NCI-H146 treated with DMSO at 0.1 percent for 48 hours (cell line): ENCODE measurements at regions not wholly inside any gene's neighbourhood (a gene's known extent, or its start where the extent isn't known, plus 50 kb on each side); places are given as distances from the start of the nearest gene placed in this dataset.

ENCODE experiments used
- DNase-seq: peaks from one replicate; lab custom pipeline; 2025; ENCODE audit not compliant: unreplicated experiment; lab: John Stamatoyannopoulos, UW

DNA sequence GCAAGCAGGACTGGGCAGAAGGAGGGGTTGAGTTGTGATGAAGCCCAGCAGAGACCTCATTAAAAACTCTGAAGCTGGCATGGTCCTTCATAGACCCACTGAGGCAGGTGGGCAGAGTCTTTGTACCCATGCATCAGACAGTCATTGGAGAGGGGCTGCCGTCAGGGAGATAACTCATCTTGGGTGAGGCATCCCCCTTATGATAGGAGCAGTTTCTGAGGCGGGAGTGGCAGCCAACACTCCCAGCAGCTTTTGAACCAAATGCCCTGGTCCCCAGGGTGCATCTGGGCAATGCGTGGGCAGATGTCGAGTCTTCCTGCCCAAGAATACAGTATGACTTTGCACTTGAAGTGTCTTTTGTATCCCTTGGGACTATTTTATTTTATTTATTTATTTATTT, 68.1 kb downstream of the HTR5A start:
- DNase-seq: no peak

DNA sequence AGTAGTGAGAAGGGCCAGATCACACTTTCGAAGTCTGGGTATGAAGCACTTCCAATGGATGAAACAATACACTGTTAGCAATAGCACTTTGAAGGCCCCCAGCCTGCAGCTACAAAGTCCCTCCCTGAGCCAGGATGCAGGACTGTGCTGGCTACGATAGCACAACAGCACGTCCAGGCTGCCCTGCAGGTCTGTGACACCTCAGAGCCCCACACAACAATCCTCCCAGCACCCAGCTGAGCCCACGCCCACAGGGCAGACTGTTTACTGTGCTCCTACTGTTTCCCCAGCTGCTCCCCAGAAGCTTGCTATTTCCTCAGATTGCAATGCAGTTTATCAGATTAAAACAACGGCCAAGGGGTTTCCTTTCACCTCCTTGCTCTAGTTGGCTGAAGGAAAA, 71.4 kb downstream of the HTR5A start:
- no peak for DNase-seq

DNA sequence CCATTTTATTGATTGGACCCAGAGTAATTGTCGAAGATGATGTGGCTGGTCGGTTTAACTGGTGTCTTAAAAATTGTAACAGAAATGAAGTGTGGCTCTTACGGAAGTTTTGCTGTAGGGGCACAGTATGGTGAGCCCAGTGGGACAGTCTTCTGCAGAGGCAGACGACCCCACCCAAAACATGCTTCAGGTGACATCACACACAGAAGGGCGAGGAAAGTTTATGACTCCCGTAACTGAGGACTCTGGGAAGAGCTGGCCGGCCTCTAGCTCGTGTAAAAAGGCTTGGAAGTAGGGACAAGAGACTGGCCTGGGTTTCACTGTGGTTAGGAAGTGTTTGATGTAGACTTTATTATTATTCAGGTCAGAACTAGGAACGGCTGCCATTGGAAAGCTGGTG, 73.3 kb downstream of the HTR5A start:
- no peak for DNase-seq

DNA sequence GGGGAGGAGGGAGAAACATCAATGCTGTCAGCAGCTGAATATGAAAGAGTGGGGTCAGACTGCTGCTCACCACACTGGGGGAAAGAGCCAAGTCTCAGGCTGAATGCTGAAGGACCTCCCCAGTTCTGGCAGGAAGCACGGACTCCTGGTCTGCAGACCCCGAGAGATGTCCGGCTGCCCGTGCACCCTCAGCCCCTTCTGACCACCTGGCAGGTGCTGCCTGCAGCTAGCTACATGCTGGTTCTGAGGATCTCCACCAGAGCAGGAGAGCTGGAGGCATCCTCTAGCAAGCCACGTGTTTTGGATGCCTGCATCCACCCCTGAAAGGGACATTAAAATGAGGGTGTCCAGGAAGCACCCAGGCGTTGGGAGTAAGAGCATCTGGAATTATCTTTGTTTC, 74.2 kb downstream of the HTR5A start:
- DNase-seq: no peak

DNA sequence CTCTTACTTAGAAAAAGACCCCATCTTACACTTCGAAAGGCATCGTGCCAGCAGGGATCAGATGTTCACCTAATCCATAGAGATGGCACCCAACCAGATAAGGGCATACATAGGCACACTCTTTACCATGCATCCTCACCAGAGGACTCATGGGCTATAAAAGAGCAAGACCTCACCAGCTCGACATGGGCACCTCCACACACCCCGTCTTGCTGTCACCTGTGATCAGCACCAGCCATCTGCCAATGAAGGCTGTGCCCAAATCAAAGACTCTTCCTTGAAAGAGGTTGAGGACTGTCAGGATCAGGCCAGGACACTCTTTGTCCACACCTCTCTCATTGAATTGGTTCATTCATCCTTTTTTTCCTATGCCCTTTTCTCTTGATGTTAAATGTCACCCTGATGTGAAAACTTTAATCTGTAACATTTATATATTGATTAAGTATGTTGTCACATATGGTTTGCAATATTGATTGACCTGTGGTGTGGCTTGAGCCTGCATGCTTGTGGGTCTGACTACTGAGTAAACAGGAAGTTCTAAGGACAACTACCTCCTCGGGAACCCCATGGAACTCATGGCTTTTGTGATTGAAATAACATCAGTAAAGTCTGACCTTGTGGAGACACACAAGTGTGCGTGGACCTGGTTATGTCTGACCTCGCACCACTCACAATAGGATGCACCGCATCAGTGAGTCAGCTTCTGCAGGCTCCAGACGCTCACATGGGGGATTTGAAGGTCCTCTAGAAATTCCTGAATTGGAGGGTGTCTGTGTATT, 75.5 kb downstream of the HTR5A start:
- DNase-seq: no peak

DNA sequence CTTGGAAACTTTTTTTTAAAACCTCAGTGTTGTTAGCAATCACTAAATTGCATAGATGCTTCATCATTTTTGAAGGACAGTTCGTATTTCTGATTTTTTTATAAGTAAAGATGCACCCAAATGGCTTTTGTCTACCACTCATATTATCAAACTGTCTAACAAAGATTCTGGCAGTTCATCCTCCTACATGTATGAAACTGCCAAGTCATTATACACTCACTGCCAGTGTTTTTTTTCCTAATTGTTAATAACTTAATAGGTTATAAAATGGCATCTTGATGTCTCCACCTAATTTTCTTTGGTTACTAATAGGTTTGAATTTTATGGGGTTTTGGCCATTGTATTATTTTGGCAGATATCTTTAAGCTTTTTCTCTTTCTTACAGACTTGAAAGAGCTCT, 77.0 kb downstream of the HTR5A start:
- no peak for DNase-seq

DNA sequence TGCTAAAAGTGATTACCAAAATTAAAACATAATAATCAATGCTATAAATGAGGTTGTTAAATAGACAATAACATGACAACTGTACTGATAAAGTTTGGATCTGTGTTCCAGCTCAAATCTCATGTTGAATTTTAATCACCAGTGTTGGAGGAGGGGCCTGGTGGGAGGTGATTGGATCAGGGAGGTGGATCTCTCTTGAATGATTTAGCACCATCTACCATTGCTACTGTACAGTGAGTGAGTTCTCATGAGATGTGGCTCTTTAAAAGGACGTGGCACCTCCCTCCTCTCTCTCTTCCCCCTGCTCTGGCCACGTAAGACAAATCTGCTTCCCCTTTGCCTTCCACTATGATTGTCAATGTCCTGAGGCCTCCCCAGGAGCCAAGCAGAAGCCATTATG, 77.5 kb downstream of the HTR5A start:
- DNase-seq: no peak

DNA sequence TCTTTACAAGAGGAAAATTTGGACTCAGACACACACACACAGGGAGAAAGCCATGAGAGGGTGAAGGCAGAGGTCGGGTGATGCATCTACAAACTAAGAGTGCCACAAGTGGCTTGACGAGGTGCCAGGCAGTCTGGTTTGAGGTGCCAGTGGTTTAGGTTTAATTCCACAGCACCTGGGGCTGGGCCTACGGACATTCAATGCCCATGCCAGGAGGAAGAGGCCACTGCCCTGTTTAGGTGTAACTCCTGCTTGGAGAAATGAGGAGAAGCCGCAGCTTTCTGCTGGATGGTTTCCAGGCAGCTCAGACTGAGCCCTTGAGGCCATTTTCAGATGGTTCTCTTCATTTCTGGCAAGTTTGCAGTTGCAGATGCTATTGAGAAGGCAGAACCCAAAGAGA, 83.6 kb downstream of the HTR5A start:
- no peak for DNase-seq

DNA sequence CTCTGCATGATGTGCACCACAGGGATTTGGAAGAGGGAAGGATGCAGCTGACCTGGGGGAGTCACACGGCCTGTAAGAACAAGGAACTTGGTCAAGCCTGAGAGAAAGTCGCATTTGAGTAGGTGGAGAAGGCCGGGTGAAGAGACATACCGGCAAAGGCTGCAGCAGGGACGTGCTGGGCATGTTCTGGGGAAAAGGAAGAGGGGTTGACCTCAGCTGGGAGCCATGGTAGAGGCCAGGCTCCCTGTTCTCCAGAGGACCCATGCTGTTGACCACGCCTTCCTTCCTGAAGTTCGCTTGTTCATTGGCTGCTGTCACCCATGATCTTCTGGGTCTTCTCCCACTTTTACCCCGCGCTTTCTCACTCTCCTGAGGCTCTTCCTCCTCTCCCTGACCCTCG, 84.5 kb downstream of the HTR5A start:
- no peak for DNase-seq

DNA sequence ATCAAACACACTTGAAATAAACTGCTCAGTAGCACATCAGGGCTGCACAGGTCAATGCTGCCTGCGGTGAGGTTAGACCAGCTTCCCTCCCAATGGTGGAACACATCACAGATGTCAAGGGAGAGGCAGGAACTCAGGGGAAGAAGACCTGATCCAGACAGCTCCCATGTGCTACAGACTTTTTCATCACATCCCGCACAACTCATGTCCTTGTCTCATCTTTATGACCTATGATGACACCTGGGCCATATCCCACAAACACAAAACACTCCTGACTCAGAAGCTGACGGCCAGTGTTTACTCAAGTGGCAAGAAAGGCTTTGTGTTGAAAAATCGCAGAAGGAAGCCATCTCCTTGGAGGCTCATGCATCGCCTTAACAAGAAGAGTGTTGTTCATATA, 91.6 kb downstream of the HTR5A start:
- DNase-seq: no peak

DNA sequence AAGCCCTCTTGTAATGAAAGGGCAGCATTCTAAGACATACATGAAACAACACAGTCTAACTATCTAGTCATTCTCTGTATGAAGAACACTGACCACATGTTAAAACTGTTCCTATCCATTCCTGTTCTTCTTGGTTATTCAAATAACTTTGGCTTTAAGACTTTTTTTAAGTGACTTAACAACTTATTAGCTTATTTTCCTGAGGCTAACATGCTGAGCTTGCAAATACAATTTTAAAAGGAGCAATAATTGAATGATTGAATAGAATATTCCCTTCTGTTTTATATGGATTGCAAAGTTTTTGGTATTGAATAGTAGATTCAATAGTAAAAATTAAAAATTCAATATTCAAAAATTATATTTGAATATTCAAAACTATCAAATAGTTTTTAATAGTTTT, 92.3 kb downstream of the HTR5A start:
- no peak for DNase-seq

DNA sequence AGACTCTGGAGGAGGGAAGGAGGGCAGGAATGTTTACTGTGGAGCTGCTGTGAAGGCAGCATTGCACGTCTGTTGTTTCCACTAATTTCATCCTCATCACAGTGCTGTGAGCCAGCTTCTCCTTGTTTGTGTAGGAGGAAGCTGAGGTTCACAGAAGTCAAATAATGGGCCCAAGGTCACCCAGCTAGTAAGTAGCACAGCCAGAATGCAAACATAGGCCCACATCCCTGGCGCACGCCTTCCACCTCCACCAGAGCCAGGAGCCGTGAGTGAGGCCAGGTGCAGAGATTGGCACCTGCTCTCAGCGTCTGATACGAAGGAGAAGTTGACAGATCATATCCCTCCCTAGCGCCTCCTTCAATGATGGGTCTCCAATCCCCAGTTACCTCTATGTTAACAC, 93.6 kb downstream of the HTR5A start:
- no peak for DNase-seq

DNA sequence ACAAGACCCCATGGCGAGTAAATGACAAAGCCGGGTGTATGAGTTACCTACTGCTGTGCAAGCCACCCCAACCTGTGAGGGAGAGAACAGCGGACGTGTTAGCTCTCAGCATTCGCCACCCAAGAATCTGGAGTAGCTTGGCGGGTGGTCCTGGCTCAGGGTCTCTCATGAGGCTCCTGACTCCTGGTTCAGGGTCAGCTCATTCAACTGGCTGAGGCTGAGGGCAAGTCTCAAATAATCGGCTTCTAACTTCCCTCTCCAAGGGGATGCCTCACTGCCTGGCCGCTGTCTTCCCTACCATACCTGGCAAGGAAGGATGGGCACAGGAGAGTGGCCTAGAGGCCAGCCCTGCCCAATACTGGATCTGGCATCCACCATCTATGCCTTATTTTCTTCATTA, 94.2 kb downstream of the HTR5A start:
- no peak for DNase-seq

DNA sequence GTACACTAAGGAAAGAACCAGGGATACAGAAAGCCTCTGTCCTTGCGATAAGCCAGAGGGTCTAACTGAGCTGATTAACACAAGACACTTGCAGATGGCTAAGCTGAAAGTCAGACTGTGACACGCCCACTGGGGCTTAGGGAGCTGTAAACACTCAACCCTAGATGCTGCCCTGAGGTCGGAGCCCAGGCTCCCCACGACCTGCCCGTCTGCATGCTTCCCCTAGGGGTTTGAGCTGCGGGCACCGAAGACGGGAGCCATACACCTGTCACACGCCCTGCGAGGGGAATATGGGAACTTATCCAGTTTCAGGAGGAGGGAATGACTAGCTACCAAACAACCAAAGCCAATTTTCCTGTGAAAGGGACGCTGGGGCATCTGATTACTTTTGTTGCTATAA, 96.0 kb downstream of the HTR5A start:
- DNase-seq: no peak

DNA sequence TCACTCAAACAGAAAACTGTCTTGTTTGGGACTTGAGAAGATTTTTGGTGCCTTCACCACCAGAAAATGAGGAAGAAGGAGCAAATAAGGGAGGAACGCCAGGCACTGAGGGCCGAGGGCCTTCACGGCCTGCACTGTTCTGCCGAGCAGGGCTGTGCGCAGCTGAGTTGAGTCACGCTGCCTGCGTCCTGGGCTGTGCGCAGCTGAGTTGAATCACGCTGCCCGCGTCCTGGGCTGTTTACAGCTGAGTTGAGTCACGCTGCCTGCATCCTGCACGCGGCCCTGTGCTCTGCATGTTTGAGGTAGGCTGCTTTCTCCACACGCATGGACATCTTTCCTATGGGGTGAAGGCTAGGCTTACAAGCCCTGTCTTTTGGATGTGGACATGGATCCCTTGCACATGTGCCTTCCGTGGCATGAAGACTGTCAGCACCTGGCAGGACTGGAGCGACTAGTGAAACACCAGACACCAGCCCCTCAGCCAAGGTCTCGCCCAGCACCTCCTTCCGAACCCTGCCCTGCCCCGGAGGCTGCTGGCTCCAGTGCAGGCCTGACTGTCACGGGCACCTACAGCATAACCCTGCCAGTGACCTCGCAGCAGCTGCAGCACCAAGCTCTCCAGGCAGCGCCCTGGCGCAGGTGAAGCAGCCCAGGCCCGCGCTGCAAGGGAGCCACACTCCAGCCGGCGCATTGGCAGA, 96.7 kb downstream of the HTR5A start:
- DNase-seq: no peak

DNA sequence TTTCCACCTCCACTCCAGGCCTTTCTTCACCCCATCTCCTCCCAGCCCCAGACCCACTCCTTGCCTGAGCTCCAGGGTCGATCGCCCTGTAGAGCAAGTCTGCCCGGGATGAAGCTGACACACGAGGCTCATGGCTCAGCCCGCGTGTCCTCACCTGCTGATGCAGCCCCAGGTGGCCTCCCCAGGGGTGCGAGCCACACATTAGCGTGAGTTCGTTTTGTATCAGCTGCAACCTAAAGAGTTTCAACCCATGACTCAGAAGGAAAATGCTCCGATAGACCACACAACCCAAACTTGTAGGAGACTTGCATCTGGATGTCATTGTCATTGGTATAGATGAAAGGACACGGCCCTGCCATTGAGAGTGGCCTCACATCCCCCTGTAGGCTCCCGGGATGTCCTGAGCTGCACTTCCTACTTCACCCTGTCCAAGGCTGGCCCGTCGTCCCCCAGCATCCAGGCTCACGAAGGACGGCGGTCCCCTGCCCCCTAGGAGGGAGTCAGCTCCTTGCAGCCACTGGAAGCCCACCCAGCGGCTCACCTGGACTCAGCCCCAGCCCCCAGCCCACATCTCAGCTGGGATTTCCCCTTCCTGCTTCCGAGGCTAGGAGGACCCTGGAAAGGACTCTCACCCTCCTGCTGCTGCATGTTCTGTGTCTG, 97.7 kb downstream of the HTR5A start:
- DNase-seq: no peak

DNA sequence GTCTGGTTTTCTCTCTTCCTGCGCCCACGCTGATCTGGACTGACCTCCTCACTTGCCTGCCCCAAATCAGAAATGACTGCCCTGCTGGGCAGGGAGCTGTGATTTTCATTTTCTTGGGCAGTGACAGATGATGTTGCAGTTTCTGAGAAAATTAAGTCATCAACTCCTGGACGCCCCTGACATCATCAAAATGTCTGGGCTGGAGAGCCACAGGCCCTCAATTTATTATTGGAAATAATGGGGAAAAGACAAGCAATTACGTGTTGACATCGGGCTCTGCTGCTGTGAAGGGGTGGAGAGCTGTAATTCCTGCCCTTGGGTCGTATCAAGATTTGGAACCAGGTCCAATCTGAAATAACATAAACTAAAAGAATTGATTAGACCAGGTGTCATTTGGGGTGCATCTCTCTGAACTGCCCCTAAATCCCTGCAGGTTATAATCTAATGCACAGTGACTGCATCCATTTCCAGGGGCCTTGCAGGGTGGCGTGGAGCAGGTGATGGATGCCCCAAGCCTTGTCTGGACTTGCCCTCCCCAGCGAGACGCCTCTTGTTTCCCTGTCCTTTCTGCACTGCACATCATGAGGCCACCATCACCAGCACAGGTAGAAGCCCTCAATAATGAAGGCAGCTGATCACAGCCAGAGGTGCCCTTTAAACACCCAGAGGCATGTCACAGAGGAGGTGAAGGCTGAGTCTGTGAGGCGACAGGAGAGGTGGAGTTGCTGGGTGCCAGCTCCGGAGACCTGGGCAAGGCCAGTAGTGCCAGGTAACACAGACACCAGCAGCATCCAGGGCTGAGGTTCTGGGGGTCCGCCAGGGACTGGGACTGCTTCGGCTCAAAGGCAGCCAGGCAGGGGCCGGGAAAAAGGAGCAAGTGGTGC, 98.7 kb downstream of the HTR5A start:
- DNase-seq: no peak

DNA sequence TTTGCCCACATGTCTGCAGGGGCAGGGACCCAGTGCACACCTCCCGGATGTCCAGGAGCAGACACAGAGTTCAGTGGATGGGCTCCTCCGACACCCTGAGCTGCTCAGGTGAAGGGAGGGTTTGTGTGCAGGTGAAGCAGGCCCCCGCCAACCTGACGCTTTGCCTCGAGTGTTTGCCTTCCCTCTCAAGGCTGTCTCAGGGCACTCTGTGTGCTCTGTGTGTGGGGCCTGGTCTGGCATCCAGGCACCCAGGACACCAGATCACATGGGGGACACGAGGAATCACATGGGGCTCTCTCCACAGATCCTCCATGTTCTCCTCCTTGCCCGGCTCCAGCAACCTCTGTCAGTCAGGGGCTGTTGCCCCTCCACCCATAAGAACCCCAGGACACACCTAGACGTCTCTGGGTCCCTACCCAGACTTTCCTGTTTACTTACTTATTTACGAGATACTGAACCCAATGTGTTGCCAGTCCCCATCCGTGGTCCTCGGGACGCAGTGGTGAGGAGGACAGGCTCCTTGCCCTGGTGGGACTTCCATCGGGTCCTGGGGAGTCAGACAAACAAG, 99.5 kb downstream of the HTR5A start:
- DNase-seq: no peak

DNA sequence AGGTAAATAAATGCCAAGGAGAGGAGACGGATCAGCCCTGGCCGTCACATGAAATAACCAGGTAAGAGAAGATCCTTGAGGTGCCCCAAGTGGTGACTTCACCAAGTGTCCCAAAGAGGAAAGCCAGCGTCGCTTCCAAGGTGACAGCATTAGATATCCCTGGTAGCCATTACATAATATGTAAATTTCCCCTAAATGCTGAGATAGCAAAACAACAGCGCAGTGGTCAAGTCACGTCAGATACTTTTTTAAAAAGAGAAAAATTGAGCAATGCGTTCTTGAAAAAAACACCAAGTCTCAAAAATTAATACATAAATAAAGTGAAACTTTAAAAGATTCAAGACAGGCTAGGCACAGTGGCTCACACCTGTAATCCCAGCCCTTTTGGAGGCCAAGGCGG, 100.2 kb downstream of the HTR5A start:
- DNase-seq: no peak

DNA sequence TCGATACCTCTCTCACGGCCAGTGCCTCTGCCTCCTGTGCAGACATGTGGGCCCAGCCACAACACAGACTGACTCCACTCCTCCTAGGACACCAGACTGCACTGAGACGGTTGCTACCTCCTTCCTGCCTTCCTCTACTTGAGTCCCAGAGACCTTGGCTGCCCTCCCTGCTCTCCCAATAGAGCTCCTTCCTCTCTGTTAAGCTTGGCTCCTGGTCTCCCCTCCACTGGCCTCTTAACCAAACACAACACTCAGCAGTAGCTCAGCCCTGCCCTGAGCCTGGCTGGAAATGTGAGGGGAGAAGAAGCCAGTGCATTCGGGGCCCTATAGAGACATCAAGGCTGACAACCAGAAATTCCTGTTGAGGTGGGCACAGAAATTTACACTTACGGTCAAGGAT, 102.0 kb downstream of the HTR5A start:
- DNase-seq: no peak

DNA sequence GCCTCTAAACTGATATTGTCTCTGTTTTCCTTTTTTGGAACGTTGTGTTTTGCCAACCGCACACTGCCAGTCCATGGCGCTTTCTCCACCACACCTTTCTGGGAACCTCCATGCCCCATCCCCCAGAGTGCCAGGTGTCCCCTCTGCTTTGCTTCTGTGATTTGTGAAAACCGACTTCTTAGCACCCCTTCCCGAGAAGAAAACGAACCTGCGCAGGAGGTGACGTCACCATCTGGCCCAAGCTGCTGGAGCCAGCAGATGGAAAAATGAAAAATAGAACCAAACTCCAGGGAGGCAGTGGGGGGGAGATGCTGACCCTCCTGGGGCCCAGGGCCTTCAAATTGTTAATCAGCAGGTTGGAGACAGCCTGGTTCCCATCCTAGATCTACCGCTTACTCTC, 103.8 kb downstream of the HTR5A start:
- DNase-seq: no peak
